22Rv1 (cell line): ENCODE measurements at regions not wholly inside any gene's neighbourhood (a gene's known extent, or its start where the extent isn't known, plus 50 kb on each side); places are given as distances from the start of the nearest gene placed in this dataset.

ENCODE experiments used
- ZFX ChIP-seq: fragments of 450-650 bp; IDR thresholded peaks from 2 replicates; pipeline ENCODE4 v1.6.1; 2017; ENCODE audit warnings: antibody characterized with exemption, borderline replicate concordance
- TF ChIP-seq, protein P1 (sequence below): fragments of 450-650 bp; IDR thresholded peaks from 2 replicates; pipeline ENCODE4 v1.5.1; 2017; ENCODE audit warnings: mild to moderate bottlenecking

DNA sequence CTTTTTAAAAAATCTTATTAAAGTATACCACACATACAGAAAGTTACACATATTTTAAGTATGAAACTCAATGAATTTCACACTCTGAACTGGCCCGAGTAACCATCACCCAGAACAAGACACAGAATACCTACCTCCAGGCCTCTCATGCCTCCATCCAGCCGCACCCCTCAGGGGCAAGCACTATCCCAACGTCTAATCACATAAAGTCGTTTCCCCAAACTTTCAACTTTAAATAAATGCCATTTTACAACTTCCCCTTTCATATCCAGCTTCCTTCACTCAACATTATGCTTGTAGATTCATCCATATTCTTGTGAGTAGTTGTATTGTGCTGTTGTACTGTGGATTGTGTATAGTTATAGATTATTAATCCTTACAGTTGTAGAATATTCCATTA, 539.1 kb downstream of the CD83 start:
- TF ChIP-seq, protein P1, sequence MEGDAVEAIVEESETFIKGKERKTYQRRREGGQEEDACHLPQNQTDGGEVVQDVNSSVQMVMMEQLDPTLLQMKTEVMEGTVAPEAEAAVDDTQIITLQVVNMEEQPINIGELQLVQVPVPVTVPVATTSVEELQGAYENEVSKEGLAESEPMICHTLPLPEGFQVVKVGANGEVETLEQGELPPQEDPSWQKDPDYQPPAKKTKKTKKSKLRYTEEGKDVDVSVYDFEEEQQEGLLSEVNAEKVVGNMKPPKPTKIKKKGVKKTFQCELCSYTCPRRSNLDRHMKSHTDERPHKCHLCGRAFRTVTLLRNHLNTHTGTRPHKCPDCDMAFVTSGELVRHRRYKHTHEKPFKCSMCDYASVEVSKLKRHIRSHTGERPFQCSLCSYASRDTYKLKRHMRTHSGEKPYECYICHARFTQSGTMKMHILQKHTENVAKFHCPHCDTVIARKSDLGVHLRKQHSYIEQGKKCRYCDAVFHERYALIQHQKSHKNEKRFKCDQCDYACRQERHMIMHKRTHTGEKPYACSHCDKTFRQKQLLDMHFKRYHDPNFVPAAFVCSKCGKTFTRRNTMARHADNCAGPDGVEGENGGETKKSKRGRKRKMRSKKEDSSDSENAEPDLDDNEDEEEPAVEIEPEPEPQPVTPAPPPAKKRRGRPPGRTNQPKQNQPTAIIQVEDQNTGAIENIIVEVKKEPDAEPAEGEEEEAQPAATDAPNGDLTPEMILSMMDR, result no peak
- no peak for TF ChIP-seq ZFX
